ENCODE measurements at regions not wholly inside any gene's neighbourhood (a gene's known extent, or its start where the extent isn't known, plus 50 kb on each side); places are given as distances from the start of the nearest gene placed in this dataset.
A peak's percentile ranks its signal among the peaks of the same experiment; 100 is the strongest.

GRCh38 chr18:43486462-43486861 is 209.2 kb upstream of the SYT4 start:
- no peak overlapping the region for H3K4me3 Mint-ChIP-seq
- peaks cover 43% of the 10 kb centered on the region for H3K9me3 Mint-ChIP-seq
- H3K27me3 Mint-ChIP-seq (ENCODE audit: low read depth): no peaks in the 10 kb centered on the region
- DNase-seq (ENCODE audit: low spot score): peak; percentile 31
- no peak overlapping the region for H3K27ac Mint-ChIP-seq
- no peaks in the 10 kb centered on the region for H3K4me1 Mint-ChIP-seq
- TF ChIP-seq ZBTB21 (CRISPR knock-in tag; IDR thresholded peaks at IDR 0.05; ENCODE audit: borderline replicate concordance): peak; percentile 47; the same call in 1 of the 2 replicates
- TF ChIP-seq ZSCAN18 (CRISPR knock-in tag; IDR thresholded peaks at IDR 0.05): no peak
- no peak for ATAC-seq
- POLR2A ChIA-PET: no interaction called here
- peaks cover 23% of the 10 kb centered on the region for H3K36me3 Mint-ChIP-seq
- CTCF ChIA-PET: no interaction called here

- Mint-ChIP-seq H3K4me1 (no peaks in the 10 kb centered on the region), H3K27ac (no peak overlapping the region), H3K4me3 (no peak overlapping the region), H3K9me3 (peaks cover 57% of the 10 kb centered on the region), H3K27me3 (ENCODE audit: low read depth) (no peaks in the 10 kb centered on the region), H3K36me3 (peaks cover 1% of the 10 kb centered on the region)
- DNase-seq (ENCODE audit: low spot score) (no peak), ATAC-seq (no peak)
- TF ChIP-seq HMGXB4 (CRISPR knock-in tag; IDR thresholded peaks at IDR 0.05): no peak
- TF ChIP-seq MAX (CRISPR knock-in tag; IDR thresholded peaks at IDR 0.05): no peak
- TF ChIP-seq PRRX2 (CRISPR knock-in tag; IDR thresholded peaks at IDR 0.05): no peak
- no peak for TF ChIP-seq ZNF281 (CRISPR knock-in tag; IDR thresholded peaks at IDR 0.05)
- no peak for TF ChIP-seq ATF1 (CRISPR knock-in tag; IDR thresholded peaks at IDR 0.05)
- no peak for TF ChIP-seq ZNF317 (CRISPR knock-in tag; IDR thresholded peaks at IDR 0.05; ENCODE audit: borderline replicate concordance, low read depth)
- no peak for TF ChIP-seq NR1H2 (CRISPR knock-in tag; IDR thresholded peaks at IDR 0.05)
- no peak for TF ChIP-seq E2F5 (CRISPR knock-in tag; IDR thresholded peaks at IDR 0.05)
- CTCF ChIA-PET: no interaction called here
- POLR2A ChIA-PET: no interaction called here
Measured at GRCh38 chr18:43501099-43501498, 223.8 kb upstream of the SYT4 start.

GRCh38 chr18:43506935-43507334 is 229.6 kb upstream of the SYT4 start:
- no peaks in the 10 kb centered on the region for H3K4me1 Mint-ChIP-seq
- ATAC-seq (no peak), DNase-seq (ENCODE audit: low spot score) (no peak)
- POLR2A ChIA-PET: no interaction called here
- peaks cover 75% of the 10 kb centered on the region for H3K9me3 Mint-ChIP-seq
- TF ChIP-seq GTF2I (CRISPR knock-in tag; conservative IDR thresholded peaks at IDR 0.05) (no peak), KAT7 (CRISPR knock-in tag; IDR thresholded peaks at IDR 0.05; ENCODE audit: borderline replicate concordance) (no peak), ZNF512 (CRISPR knock-in tag; IDR thresholded peaks at IDR 0.05; ENCODE audit: borderline replicate concordance) (no peak), MYBL2 (CRISPR knock-in tag; IDR thresholded peaks at IDR 0.05) (no peak), RELA (CRISPR knock-in tag; IDR thresholded peaks at IDR 0.05; ENCODE audit: borderline replicate concordance) (no peak), ESRRA (CRISPR knock-in tag; IDR thresholded peaks at IDR 0.05; ENCODE audit: borderline replicate concordance) (no peak), NFATC4 (CRISPR knock-in tag; IDR thresholded peaks at IDR 0.05) (no peak), SP1 (CRISPR knock-in tag; conservative IDR thresholded peaks at IDR 0.05) (no peak)
- no peak overlapping the region for H3K4me3 Mint-ChIP-seq
- H3K36me3 Mint-ChIP-seq: peaks cover 32% of the 10 kb centered on the region
- no peak overlapping the region for H3K27ac Mint-ChIP-seq
- CTCF ChIA-PET: no interaction called here
- no peaks in the 10 kb centered on the region for H3K27me3 Mint-ChIP-seq (ENCODE audit: low read depth)
